ENCODE measurements at regions not wholly inside any gene's neighbourhood (a gene's known extent, or its start where the extent isn't known, plus 50 kb on each side); places are given as distances from the start of the nearest gene placed in this dataset.

- Mint-ChIP-seq H3K36me3 (ENCODE audit: low read depth) (no peaks in the 10 kb centered on the region), H3K4me1 (ENCODE audit: low read depth) (no peaks in the 10 kb centered on the region)
Observed at GRCh38 chr16:62294213-62294972, 258.2 kb upstream of the CDH8 start.

GRCh38 chr16:62288990-62289629 is 252.9 kb upstream of the CDH8 start:
- DNase-seq = no peak
- Mint-ChIP-seq H3K36me3 (ENCODE audit: low read depth) (0 out of 2 replicates have a peak, but pooled peaks cover 4% of the 10 kb centered on the region), H3K4me1 (ENCODE audit: low read depth) (no peaks in the 10 kb centered on the region), H3K4me3 (no peak overlapping the region), H3K9me3 (peaks cover 49% of the 10 kb centered on the region), H3K27me3 (ENCODE audit: insufficient read depth) (no peaks in the 10 kb centered on the region), H3K27ac (no peak overlapping the region)
- no peak for TF ChIP-seq CTCF (IDR thresholded peaks at IDR 0.05)

More at GRCh38 chr16:62294213-62294972, 258.2 kb upstream of the CDH8 start:
- DNase-seq = no peak
- H3K4me3 Mint-ChIP-seq = no peak overlapping the region
- no peak overlapping the region for H3K27ac Mint-ChIP-seq
- no peak for TF ChIP-seq CTCF (IDR thresholded peaks at IDR 0.05)
- H3K27me3 Mint-ChIP-seq (ENCODE audit: insufficient read depth) = no peaks in the 10 kb centered on the region
- H3K9me3 Mint-ChIP-seq = peaks cover 51% of the 10 kb centered on the region

- H3K36me3 Mint-ChIP-seq (ENCODE audit: low read depth) = no peaks in the 10 kb centered on the region
Observed at GRCh38 chr16:62280506-62280905, 244.3 kb upstream of the CDH8 start.

GRCh38 chr16:62277942-62278341 is 241.7 kb upstream of the CDH8 start:
- no peaks in the 10 kb centered on the region for H3K4me1 Mint-ChIP-seq (ENCODE audit: low read depth)
- H3K27me3 Mint-ChIP-seq (ENCODE audit: insufficient read depth) = no peaks in the 10 kb centered on the region
- H3K4me3 Mint-ChIP-seq = no peak overlapping the region
- TF ChIP-seq CTCF (IDR thresholded peaks at IDR 0.05) = no peak
- no peak overlapping the region for H3K27ac Mint-ChIP-seq
- no peaks in the 10 kb centered on the region for H3K36me3 Mint-ChIP-seq (ENCODE audit: low read depth)
- H3K9me3 Mint-ChIP-seq = peaks cover 22% of the 10 kb centered on the region
- no peak for DNase-seq

More at GRCh38 chr16:62280506-62280905, 244.3 kb upstream of the CDH8 start:
- DNase-seq = no peak
- no peak for TF ChIP-seq CTCF (IDR thresholded peaks at IDR 0.05)
- no peak overlapping the region for H3K27ac Mint-ChIP-seq
- no peaks in the 10 kb centered on the region for H3K4me1 Mint-ChIP-seq (ENCODE audit: low read depth)
- H3K9me3 Mint-ChIP-seq = peaks cover 25% of the 10 kb centered on the region
- H3K4me3 Mint-ChIP-seq = no peak overlapping the region
- no peaks in the 10 kb centered on the region for H3K27me3 Mint-ChIP-seq (ENCODE audit: insufficient read depth)

GRCh38 chr16:62276637-62277036 is 240.4 kb upstream of the CDH8 start:
- Mint-ChIP-seq H3K36me3 (ENCODE audit: low read depth) (no peaks in the 10 kb centered on the region), H3K27ac (no peak overlapping the region), H3K27me3 (ENCODE audit: insufficient read depth) (no peaks in the 10 kb centered on the region), H3K4me1 (ENCODE audit: low read depth) (no peaks in the 10 kb centered on the region), H3K4me3 (no peak overlapping the region), H3K9me3 (peaks cover 29% of the 10 kb centered on the region)
- DNase-seq = no peak
- no peak for TF ChIP-seq CTCF (IDR thresholded peaks at IDR 0.05)

Data from HFFc6 (cell line).